VCaP (cell line): ENCODE measurements at regions not wholly inside any gene's neighbourhood (a gene's known extent, or its start where the extent isn't known, plus 50 kb on each side); places are given as distances from the start of the nearest gene placed in this dataset.

Experiments used
- H3K27ac ChIP-seq: fragments of 450-650 bp; 2 replicates; pipeline ENCODE4 v1.5.1; 2017
- CTCF ChIP-seq: fragments of 450-650 bp; conservative IDR thresholded peaks from 2 replicates; pipeline ENCODE4 v1.5.1; 2017; ENCODE audit warnings: mild to moderate bottlenecking, moderate library complexity

DNA sequence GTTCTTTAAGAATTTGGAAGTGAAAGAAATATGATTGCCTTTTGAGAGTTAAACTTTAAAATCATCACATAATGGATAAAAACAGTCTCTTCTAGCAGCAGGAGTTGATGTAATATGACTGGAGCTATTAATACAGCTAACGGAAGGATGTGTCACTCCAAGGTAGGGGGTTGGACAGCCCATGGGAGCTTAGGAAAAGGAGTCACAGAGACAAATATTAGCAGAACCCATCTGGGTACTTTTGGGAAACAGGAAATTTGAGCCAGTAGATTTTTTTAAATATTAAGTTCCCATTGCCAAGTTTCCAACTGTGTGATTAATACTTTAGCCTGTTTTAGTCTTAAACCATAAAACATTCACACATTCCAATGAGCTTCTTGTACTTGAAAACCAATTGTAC lies 164.7 kb upstream of the RIMS1 start:
- no peak for TF ChIP-seq CTCF
- no peak overlapping the region for H3K27ac ChIP-seq

- TF ChIP-seq CTCF, result no peak
- no peak overlapping the region for H3K27ac ChIP-seq
These were observed 163.6 kb upstream of the RIMS1 start for GRCh38 chr6:71722736-71723135.

DNA sequence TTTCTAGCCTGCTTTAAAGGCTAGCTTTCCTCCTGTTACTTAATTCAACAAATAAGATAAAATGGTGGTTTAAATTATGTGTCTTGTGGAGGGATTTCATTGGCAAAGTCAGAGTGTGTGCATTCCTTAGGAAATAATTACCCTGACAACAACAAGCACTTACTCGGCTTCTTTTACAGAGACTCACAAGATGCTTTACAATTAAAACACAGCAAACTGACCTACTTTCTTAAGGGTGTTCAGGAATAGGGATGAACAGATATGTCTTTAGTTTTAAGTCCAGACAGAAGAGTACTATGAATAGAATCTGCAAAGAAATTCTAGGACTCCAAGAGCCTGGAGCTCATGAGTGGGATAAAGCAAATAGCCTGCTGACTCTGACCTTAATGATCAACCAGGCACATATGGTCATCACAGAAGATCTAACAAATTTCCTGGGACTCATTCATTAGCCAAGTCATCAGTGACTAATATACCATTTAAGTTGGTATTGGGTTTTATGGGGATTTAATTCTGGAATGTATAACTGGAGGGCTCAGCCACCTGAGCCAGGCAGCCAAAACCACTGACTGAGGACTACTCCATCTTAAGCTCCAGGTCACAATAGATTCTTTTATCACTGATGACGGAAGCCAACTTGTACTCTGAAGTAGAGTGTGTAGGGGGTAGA lies 161.8 kb upstream of the RIMS1 start:
- TF ChIP-seq CTCF, result no peak
- no peak overlapping the region for H3K27ac ChIP-seq

GRCh38 chr6:71725126-71725470 lies 161.3 kb upstream of the RIMS1 start:
- TF ChIP-seq CTCF, result no peak
- H3K27ac ChIP-seq, result no peak overlapping the region

- H3K27ac ChIP-seq, result no peak overlapping the region
- no peak for TF ChIP-seq CTCF
These were observed 160.2 kb upstream of the RIMS1 start for GRCh38 chr6:71726121-71726520.

- no peak overlapping the region for H3K27ac ChIP-seq
- no peak for TF ChIP-seq CTCF
These were observed 158.6 kb upstream of the RIMS1 start for GRCh38 chr6:71727632-71728294.

- no peak for TF ChIP-seq CTCF
- H3K27ac ChIP-seq, result no peak overlapping the region
These were observed 156.1 kb upstream of the RIMS1 start for GRCh38 chr6:71730284-71730683.
